ENCODE measurements at regions not wholly inside any gene's neighbourhood (a gene's known extent, or its start where the extent isn't known, plus 50 kb on each side); places are given as distances from the start of the nearest gene placed in this dataset.

DNA sequence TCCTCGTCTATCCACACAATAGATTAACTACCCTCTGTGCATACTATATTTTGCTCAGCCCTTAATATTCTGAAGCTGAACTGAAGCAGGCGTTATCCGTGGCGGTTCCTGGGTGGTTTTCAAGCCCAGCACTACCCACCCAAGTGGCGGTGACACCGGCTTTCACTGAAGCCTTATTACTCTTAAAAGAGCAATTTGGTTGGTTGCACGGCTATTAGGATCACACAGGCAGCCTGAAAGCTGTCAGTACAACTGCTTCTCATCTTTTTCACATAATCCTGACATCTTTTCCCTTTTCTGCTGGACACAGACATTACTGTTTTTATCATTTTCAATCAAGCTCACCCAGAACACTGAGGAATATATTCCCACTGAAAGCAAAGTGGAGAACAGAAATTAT, 525.3 kb upstream of the ZNF717 start:
- TF ChIP-seq, protein P1, sequence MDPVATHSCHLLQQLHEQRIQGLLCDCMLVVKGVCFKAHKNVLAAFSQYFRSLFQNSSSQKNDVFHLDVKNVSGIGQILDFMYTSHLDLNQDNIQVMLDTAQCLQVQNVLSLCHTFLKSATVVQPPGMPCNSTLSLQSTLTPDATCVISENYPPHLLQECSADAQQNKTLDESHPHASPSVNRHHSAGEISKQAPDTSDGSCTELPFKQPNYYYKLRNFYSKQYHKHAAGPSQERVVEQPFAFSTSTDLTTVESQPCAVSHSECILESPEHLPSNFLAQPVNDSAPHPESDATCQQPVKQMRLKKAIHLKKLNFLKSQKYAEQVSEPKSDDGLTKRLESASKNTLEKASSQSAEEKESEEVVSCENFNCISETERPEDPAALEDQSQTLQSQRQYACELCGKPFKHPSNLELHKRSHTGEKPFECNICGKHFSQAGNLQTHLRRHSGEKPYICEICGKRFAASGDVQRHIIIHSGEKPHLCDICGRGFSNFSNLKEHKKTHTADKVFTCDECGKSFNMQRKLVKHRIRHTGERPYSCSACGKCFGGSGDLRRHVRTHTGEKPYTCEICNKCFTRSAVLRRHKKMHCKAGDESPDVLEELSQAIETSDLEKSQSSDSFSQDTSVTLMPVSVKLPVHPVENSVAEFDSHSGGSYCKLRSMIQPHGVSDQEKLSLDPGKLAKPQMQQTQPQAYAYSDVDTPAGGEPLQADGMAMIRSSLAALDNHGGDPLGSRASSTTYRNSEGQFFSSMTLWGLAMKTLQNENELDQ (CRISPR knock-in tag; IDR thresholded peaks at IDR 0.05; ENCODE audit: borderline replicate concordance), result no peak
- TF ChIP-seq CBX2 (IDR thresholded peaks at IDR 0.05; ENCODE audit: insufficient read depth, low read length, poor library complexity, severe bottlenecking) (no peak), TRIM24 (IDR thresholded peaks at IDR 0.05) (no peak), CBFB (CRISPR knock-in tag; IDR thresholded peaks at IDR 0.05) (no peak), POLR2AphosphoS5 (IDR thresholded peaks at IDR 0.05; ENCODE audit: control insufficient read depth, insufficient read depth, low read depth, low read length) (no peak), RB1 (IDR thresholded peaks at IDR 0.05; ENCODE audit: low read depth) (no peak), ZFPM2 (CRISPR knock-in tag; IDR thresholded peaks at IDR 0.05) (no peak), PATZ1 (CRISPR knock-in tag; IDR thresholded peaks at IDR 0.05; ENCODE audit: borderline replicate concordance) (no peak)
- TF ChIP-seq, protein P2, sequence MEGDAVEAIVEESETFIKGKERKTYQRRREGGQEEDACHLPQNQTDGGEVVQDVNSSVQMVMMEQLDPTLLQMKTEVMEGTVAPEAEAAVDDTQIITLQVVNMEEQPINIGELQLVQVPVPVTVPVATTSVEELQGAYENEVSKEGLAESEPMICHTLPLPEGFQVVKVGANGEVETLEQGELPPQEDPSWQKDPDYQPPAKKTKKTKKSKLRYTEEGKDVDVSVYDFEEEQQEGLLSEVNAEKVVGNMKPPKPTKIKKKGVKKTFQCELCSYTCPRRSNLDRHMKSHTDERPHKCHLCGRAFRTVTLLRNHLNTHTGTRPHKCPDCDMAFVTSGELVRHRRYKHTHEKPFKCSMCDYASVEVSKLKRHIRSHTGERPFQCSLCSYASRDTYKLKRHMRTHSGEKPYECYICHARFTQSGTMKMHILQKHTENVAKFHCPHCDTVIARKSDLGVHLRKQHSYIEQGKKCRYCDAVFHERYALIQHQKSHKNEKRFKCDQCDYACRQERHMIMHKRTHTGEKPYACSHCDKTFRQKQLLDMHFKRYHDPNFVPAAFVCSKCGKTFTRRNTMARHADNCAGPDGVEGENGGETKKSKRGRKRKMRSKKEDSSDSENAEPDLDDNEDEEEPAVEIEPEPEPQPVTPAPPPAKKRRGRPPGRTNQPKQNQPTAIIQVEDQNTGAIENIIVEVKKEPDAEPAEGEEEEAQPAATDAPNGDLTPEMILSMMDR (IDR thresholded peaks at IDR 0.05 in 2 of 3, conservative IDR thresholded peaks at IDR 0.05 in 1 of 3; ENCODE audit: insufficient read depth in 2 of 3, low read depth in 1 of 3, low read length in 3 of 3), result no peak

Data from K562 (cell line).